Loucy (cell line): ENCODE measurements at regions not wholly inside any gene's neighbourhood (a gene's known extent, or its start where the extent isn't known, plus 50 kb on each side); places are given as distances from the start of the nearest gene placed in this dataset.
"Not testable (repeated sequence)": the region's sequence is repeated elsewhere in the genome, so short reads cannot be mapped to it uniquely, and the experiment has no call there.

Source experiments
- H2AFZ ChIP-seq: fragments of 200-600 bp; sonication (generic); 2 replicates; pipeline ENCODE4 v1.6.0; 2016; ENCODE audit warnings: antibody characterized with exemption, mild to moderate bottlenecking, low read length, moderate library complexity
- H3F3A ChIP-seq: fragments of 200-600 bp; 2 replicates; pipeline ENCODE4 v1.6.0; 2016; ENCODE audit warnings: antibody characterized with exemption, low read depth, mild to moderate bottlenecking
- H3K27me3 ChIP-seq: fragments of 200-600 bp; sonication (generic); 2 replicates; pipeline ENCODE4 v1.6.1; 2014; ENCODE audit warnings: low read length, mild to moderate bottlenecking; ENCODE audit not compliant: insufficient read depth, poor library complexity, severe bottlenecking
- H3K36me3 ChIP-seq: fragments of 200-600 bp; sonication (generic); 2 replicates; pipeline ENCODE4 v1.6.1; 2016; ENCODE audit warnings: low read length; ENCODE audit not compliant: insufficient read depth
- H3K4me1 ChIP-seq: fragments of 200-600 bp; sonication (generic); 2 replicates; pipeline ENCODE4 v1.5.1; 2014; ENCODE audit warnings: low read length, mild to moderate bottlenecking; ENCODE audit not compliant: insufficient read depth, poor library complexity, severe bottlenecking
- H3K4me2 ChIP-seq: fragments of 200-600 bp; sonication (generic); 2 replicates; pipeline ENCODE4 v1.6.0; 2014; ENCODE audit warnings: antibody characterized with exemption, low read length, low read depth, mild to moderate bottlenecking; ENCODE audit not compliant: poor library complexity, severe bottlenecking
- H3K4me3 ChIP-seq: fragments of 200-600 bp; sonication (generic); 2 replicates; pipeline ENCODE4 v1.5.1; 2014; ENCODE audit warnings: low read length, mild to moderate bottlenecking, mixed read lengths; ENCODE audit not compliant: poor library complexity, severe bottlenecking
- H3K79me2 ChIP-seq: fragments of 200-600 bp; sonication (generic); 2 replicates; pipeline ENCODE4 v1.6.1; 2014; ENCODE audit warnings: low read length; ENCODE audit not compliant: insufficient read depth
- H3K9ac ChIP-seq: fragments of 200-600 bp; sonication (generic); 2 replicates; pipeline ENCODE4 v1.6.0; 2014; ENCODE audit warnings: mild to moderate bottlenecking, low read depth, low read length, moderate library complexity; ENCODE audit not compliant: poor library complexity, severe bottlenecking
- H3K9me2 ChIP-seq: fragments of 200-600 bp; sonication (generic); replicated peaks from 2 replicates; pipeline ENCODE4 v1.6.1; 2016; ENCODE audit warnings: low read depth, low read length, mixed read lengths
- H3K9me3 ChIP-seq: fragments of 200-600 bp; sonication (generic); 2 replicates; pipeline ENCODE4 v1.6.1; 2014; ENCODE audit warnings: mild to moderate bottlenecking, antibody characterized with exemption, low read length, low read depth; ENCODE audit not compliant: insufficient read depth
- H4K20me1 ChIP-seq: fragments of 200-600 bp; sonication (generic); 2 replicates; pipeline ENCODE4 v1.6.0; 2014; ENCODE audit warnings: antibody characterized with exemption, low read length, mild to moderate bottlenecking; ENCODE audit not compliant: insufficient read depth, poor library complexity, severe bottlenecking
- CTCF ChIP-seq: fragments of 200-600 bp; sonication (generic); conservative IDR thresholded peaks from 2 replicates; pipeline ENCODE4 v1.5.1; 2014; ENCODE audit warnings: mild to moderate bottlenecking, antibody characterized with exemption, low read length
- EZH2phosphoT487 ChIP-seq: fragments of 200-600 bp; IDR thresholded peaks from 2 replicates; pipeline ENCODE4 v1.6.1; 2018; ENCODE audit warnings: antibody characterized with exemption, mild to moderate bottlenecking, moderate library complexity, borderline replicate concordance

- Histone ChIP-seq H2AFZ (no peak overlapping the region), H3K27me3 (no peaks in the 10 kb centered on the region), H3K79me2 (no peaks in the 10 kb centered on the region), H4K20me1 (no peaks in the 10 kb centered on the region), H3K4me2 (no peak overlapping the region), H3K9ac (no peak overlapping the region), H3F3A (no peaks in the 10 kb centered on the region), H3K4me1 (no peaks in the 10 kb centered on the region), H3K9me3 (no peaks in the 10 kb centered on the region), H3K36me3 (no peaks in the 10 kb centered on the region), H3K4me3 (no peak overlapping the region), H3K9me2 (no peaks in the 10 kb centered on the region)
- no peak for TF ChIP-seq EZH2phosphoT487
Observed at GRCh38 chr15:38796589-38796988, 232.0 kb upstream of the RASGRP1 start.

- not testable (repeated sequence) for H3F3A ChIP-seq, H3K27me3 ChIP-seq, H3K36me3 ChIP-seq, H3K4me2 ChIP-seq, H3K9ac ChIP-seq, H3K79me2 ChIP-seq, H3K9me3 ChIP-seq, H4K20me1 ChIP-seq, H3K4me3 ChIP-seq, H3K9me2 ChIP-seq, H3K4me1 ChIP-seq, H2AFZ ChIP-seq
Observed at GRCh38 chr15:38797506-38797905, 232.9 kb upstream of the RASGRP1 start.

GRCh38 chr15:38799202-38799601 is 234.6 kb upstream of the RASGRP1 start:
- H3K79me2 ChIP-seq, H3K4me2 ChIP-seq, H2AFZ ChIP-seq: not testable (repeated sequence)

GRCh38 chr15:38809621-38810020 is 245.0 kb upstream of the RASGRP1 start:
- Histone ChIP-seq H4K20me1 (no peaks in the 10 kb centered on the region), H3K4me1 (no peaks in the 10 kb centered on the region), H3K27me3 (no peaks in the 10 kb centered on the region), H3K9me2 (no peaks in the 10 kb centered on the region), H3K4me3 (no peak overlapping the region), H3F3A (no peaks in the 10 kb centered on the region), H3K9ac (no peak overlapping the region), H3K4me2 (no peak overlapping the region), H3K36me3 (no peaks in the 10 kb centered on the region), H3K9me3 (no peaks in the 10 kb centered on the region), H3K79me2 (no peaks in the 10 kb centered on the region), H2AFZ (no peak overlapping the region)
- TF ChIP-seq EZH2phosphoT487 (no peak), CTCF (no peak)

More at GRCh38 chr15:38799202-38799601, 234.6 kb upstream of the RASGRP1 start:
- not testable (repeated sequence) for H3K9ac ChIP-seq, H3F3A ChIP-seq, H3K4me3 ChIP-seq, H3K4me1 ChIP-seq, H3K9me3 ChIP-seq, H3K9me2 ChIP-seq, H3K36me3 ChIP-seq, H3K27me3 ChIP-seq, H4K20me1 ChIP-seq

- H3K9ac ChIP-seq, result no peak overlapping the region
- H3K4me1 ChIP-seq, result no peaks in the 10 kb centered on the region
- H3K4me3 ChIP-seq, result no peak overlapping the region
- H3K4me2 ChIP-seq, result no peak overlapping the region
- no peaks in the 10 kb centered on the region for H3K36me3 ChIP-seq
- H3K79me2 ChIP-seq, result no peaks in the 10 kb centered on the region
- H3F3A ChIP-seq, result no peaks in the 10 kb centered on the region
- H3K27me3 ChIP-seq, result no peaks in the 10 kb centered on the region
- no peaks in the 10 kb centered on the region for H3K9me3 ChIP-seq
- no peak overlapping the region for H2AFZ ChIP-seq
- H3K9me2 ChIP-seq, result no peaks in the 10 kb centered on the region
- no peaks in the 10 kb centered on the region for H4K20me1 ChIP-seq
- TF ChIP-seq EZH2phosphoT487 (no peak), CTCF (no peak)
Observed at GRCh38 chr15:38810686-38811085, 246.1 kb upstream of the RASGRP1 start.

GRCh38 chr15:38814254-38814653 is 249.6 kb upstream of the RASGRP1 start:
- H3F3A ChIP-seq, H3K4me1 ChIP-seq, H3K9me3 ChIP-seq, H2AFZ ChIP-seq, H4K20me1 ChIP-seq, H3K9me2 ChIP-seq, H3K4me3 ChIP-seq, H3K9ac ChIP-seq, H3K27me3 ChIP-seq, H3K4me2 ChIP-seq, H3K79me2 ChIP-seq, H3K36me3 ChIP-seq: not testable (repeated sequence)
